ENCODE measurements at regions not wholly inside any gene's neighbourhood (a gene's known extent, or its start where the extent isn't known, plus 50 kb on each side); places are given as distances from the start of the nearest gene placed in this dataset.

- no peak for DNase-seq (ENCODE audit: extremely low read depth, low read depth, low spot score)
Measured at GRCh38 chr3:170784406-170784805, 85.6 kb downstream of the RPL22L1 start.

- no peak for DNase-seq (ENCODE audit: extremely low read depth, low read depth, low spot score)
Measured at GRCh38 chr3:170780955-170781354, 89.0 kb downstream of the RPL22L1 start.

- DNase-seq (ENCODE audit: extremely low read depth, low read depth, low spot score) = no peak
Measured at GRCh38 chr3:170780471-170780870, 89.5 kb downstream of the RPL22L1 start.

DNA sequence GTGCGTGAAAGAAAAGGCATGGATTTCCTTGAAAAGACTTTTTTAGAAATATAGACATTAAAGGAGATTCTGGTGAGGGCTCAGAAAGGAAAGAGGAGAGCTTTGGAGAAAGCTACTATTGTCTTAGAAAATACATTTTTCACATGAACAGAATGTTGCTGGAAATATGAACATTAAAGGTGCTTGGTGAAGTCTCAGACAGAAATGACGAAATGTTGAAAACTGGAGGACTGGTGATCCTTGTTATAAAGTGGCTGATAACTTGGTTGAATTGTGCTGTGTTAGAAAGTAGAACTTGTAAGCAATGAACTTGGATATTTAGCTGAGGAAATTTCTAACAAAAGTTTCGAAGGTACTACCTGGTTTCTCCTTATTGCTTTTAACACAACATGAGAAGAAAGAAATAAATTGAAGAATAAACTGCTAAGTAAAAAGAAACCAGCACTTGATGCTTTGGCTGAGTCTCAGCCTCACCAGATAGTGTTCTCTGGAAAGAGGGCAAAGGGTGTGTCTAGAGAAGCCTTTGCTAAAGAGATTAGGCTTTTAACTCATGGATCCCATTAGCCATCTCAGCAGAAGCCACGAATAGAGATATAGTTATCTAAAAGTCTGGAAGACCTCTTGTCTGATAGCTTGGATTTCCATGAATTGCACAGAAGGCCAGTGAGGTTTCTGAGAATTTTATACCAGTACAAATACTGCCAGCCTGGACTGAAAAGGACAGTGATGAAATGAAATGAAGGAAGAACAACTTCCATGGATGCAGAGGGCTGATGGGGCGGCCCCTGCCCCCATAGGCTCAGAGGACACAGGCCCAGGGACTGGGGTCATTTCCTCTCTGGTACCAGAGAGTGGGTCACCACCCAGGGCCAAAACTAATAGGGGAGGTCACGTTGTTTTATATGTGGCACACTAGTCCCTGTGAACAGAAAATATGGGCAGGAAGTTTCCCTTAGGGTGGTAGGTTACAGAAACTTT lies 91.5 kb downstream of the RPL22L1 start:
- DNase-seq (ENCODE audit: extremely low read depth, low read depth, low spot score) = no peak

- DNase-seq (ENCODE audit: extremely low read depth, low read depth, low spot score) = no peak
Measured at GRCh38 chr3:170777564-170777926, 92.5 kb downstream of the RPL22L1 start.

DNA sequence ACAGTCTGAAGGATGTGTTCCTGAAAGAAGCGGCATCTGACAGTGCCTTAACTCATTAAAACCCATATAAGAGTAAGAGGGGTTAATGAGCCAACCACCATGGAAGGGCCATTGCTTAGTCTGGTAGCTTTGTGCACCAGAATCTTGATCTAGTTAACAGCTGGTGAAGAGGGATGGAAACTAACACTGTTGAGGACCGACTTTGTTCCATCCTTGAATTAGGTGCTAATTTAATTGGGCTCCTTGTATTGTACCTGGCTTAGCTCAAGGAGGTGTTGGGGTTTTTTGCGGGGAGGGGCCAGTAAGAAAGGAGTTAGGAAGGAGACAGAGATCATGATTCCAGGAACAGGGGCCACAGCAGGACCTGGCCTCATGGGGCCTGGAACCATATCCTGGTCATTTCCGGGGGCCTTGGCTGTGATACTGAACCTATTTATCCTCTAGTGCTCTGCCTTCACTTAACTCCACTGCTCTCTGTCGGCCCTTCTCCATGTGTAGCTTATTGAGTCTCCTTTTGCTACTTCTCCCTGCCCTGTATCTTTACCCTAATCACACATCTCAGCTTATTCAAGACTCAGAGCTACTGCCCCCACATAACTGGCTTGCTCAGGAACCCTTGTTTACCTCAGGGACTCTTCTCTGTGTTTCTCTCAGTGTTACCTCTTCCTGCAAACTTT lies 93.0 kb downstream of the RPL22L1 start:
- DNase-seq (ENCODE audit: extremely low read depth, low read depth, low spot score) = no peak

- DNase-seq (ENCODE audit: extremely low read depth, low read depth, low spot score) = no peak
Measured at GRCh38 chr3:170773682-170774425, 96.1 kb downstream of the RPL22L1 start.

GRCh38 chr3:170772175-170772574 lies 97.8 kb downstream of the RPL22L1 start:
- no peak for DNase-seq (ENCODE audit: extremely low read depth, low read depth, low spot score)

- no peak for DNase-seq (ENCODE audit: extremely low read depth, low read depth, low spot score)
Measured at GRCh38 chr3:170768334-170768801, 101.6 kb downstream of the RPL22L1 start.

- DNase-seq (ENCODE audit: extremely low read depth, low read depth, low spot score) = no peak
Measured at GRCh38 chr3:170767576-170767941, 102.4 kb downstream of the RPL22L1 start.

GRCh38 chr3:170766823-170767575 lies 103.0 kb downstream of the RPL22L1 start:
- no peak for DNase-seq (ENCODE audit: extremely low read depth, low read depth, low spot score)

- DNase-seq (ENCODE audit: extremely low read depth, low read depth, low spot score) = no peak
Measured at GRCh38 chr3:170766253-170766652, 103.7 kb downstream of the RPL22L1 start.

DNA sequence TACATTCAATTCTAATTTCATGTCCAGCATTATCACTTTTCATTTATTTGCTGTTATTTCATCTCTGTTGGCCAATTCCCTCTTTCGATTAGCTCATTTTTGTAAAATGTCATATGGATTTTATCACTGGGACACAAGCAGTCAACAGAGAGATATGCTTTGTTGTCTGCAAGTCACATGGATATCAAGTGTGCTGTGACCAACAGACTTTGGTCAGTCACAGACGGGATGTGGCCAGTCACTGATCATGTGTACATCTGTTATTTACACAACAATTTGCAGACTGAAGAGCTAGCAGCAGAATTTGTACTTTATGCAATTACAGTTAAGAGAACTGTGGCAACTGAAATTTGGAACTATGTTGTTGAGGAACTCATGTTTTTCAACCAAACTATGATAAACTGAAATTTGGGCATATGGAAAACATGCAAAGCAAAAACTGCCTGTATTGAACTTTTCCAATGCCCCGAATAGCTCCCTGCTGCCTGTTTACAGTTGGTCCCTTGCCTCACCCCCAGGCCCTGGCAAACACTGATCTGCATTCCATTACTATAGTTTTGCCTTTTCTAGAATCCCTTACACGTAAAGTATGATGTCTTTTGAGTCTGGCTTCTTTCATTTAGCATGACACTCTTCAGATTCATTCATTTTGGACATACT lies 104.4 kb downstream of the RPL22L1 start:
- DNase-seq (ENCODE audit: extremely low read depth, low read depth, low spot score) = no peak

DNA sequence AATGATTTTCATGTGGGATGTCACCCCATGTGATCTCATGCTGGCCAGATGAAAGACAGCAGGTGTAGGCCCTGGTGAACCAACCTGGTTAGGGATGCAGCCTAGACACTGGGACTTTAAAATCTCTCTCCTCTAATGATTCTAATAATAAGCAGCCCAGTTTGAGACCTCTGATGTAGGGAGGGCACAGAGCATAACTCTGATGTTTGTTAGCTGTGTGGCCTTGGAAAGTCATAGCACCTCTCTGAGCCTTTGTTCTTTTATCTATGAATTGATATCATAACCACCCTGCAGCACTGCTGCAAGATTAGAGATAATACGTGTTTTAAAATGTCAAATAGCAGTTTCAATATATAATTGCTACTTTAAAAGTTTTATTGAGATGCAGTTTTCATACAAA lies 106.0 kb downstream of the RPL22L1 start:
- DNase-seq (ENCODE audit: extremely low read depth, low read depth, low spot score) = no peak

GRCh38 chr3:170762064-170762463 lies 107.9 kb downstream of the RPL22L1 start:
- no peak for DNase-seq (ENCODE audit: extremely low read depth, low read depth, low spot score)

- no peak for DNase-seq (ENCODE audit: extremely low read depth, low read depth, low spot score)
Measured at GRCh38 chr3:170761103-170761502, 108.9 kb downstream of the RPL22L1 start.

DNA sequence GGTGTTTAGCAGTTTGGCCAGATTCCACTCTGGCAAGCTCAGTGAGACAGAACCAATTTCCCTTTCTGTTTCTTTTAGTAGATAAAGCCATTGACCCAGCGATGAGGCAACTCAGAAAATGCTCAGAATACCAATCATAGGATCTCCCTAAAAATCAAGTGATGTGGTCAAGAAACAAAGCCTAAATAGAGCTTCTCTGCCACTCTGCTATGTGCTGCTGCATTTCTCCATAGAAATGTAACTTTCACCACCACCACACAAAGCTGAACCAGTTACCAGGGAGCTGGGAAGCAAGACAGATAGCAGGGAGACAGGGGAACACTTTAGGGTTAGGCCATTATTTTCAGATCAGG lies 109.8 kb downstream of the RPL22L1 start:
- DNase-seq (ENCODE audit: extremely low read depth, low read depth, low spot score) = no peak

GRCh38 chr3:170759511-170760173 lies 110.4 kb downstream of the RPL22L1 start:
- DNase-seq (ENCODE audit: extremely low read depth, low read depth, low spot score) = no peak

DNA sequence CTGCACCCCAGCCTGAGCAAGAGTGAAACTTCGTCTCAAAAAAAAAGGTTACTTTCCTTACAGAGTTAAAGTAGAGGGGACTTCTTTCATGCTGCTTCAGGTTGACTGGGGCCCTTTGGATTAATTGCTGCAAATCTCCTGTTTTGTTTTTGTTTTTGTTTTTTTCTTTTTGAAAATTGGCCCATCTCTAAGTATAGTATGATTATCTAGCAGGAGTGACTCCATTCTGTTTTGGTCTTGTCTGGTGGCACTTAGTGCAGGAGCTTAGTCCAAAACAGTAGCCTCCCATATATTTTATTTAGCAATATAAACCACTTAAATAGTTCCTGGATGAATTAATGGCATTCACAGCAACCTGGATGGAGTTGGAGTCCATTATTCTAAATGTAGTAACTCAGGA lies 113.0 kb downstream of the RPL22L1 start:
- DNase-seq (ENCODE audit: extremely low read depth, low read depth, low spot score) = no peak

- no peak for DNase-seq (ENCODE audit: extremely low read depth, low read depth, low spot score)
Measured at GRCh38 chr3:170754311-170754693, 115.7 kb downstream of the RPL22L1 start.

Data from glomerular endothelial cell (primary cell).